Mesenchymal stem cell (in vitro differentiated cells and primary cell): ENCODE measurements at regions not wholly inside any gene's neighbourhood (a gene's known extent, or its start where the extent isn't known, plus 50 kb on each side); places are given as distances from the start of the nearest gene placed in this dataset.

Experiments
- DNase-seq: peaks from one replicate; pipeline ENCODE4 v3.0.0-alpha.2; 2013
- H2AFZ ChIP-seq: one replicate; pipeline ENCODE4 v1.6.1; 2013; ENCODE audit warnings: low read depth, mild to moderate bottlenecking, control low read depth, inconsistent platforms, low read length, moderate library complexity
- H2AK5ac ChIP-seq: 2 replicates; pipeline ENCODE4 v1.6.1; 2013; ENCODE audit warnings: low read length, moderate library complexity, mild to moderate bottlenecking, inconsistent platforms; ENCODE audit not compliant: severe bottlenecking
- H2BK120ac ChIP-seq: one replicate; pipeline ENCODE4 v1.6.1; 2013; ENCODE audit warnings: low read depth, mild to moderate bottlenecking, inconsistent platforms, low read length, moderate library complexity
- H2BK12ac ChIP-seq, 2 experiments: one replicate each; pipeline ENCODE4 v1.6.1; 2013; ENCODE audit warnings: inconsistent platforms in 2 of 2, low read length in 2 of 2, mild to moderate bottlenecking in 2 of 2, moderate library complexity in 2 of 2, control low read depth in 1 of 2
- H2BK15ac ChIP-seq: one replicate; pipeline ENCODE4 v1.6.1; 2013; ENCODE audit warnings: mild to moderate bottlenecking, low read depth, inconsistent platforms; ENCODE audit not compliant: poor library complexity, severe bottlenecking
- H2BK5ac ChIP-seq: 2 replicates; pipeline ENCODE4 v1.6.1; 2013; ENCODE audit warnings: low read depth, mild to moderate bottlenecking, low read length, control low read depth, inconsistent platforms; ENCODE audit not compliant: poor library complexity, severe bottlenecking
- H3K14ac ChIP-seq, 2 experiments: one replicate each; pipeline ENCODE4 v1.6.1; 2013; ENCODE audit warnings: inconsistent platforms in 2 of 2, low read length in 2 of 2, control low read depth in 1 of 2, mild to moderate bottlenecking in 1 of 2, moderate library complexity in 1 of 2
- H3K18ac ChIP-seq, 2 experiments: one replicate each; pipeline ENCODE4 v1.6.1; 2013; ENCODE audit warnings: inconsistent platforms in 2 of 2, low read length in 2 of 2, control low read depth in 1 of 2, low read depth in 1 of 2, mild to moderate bottlenecking in 1 of 2
- H3K23ac ChIP-seq, 2 experiments: one replicate each; pipeline ENCODE4 v1.6.1; 2013; ENCODE audit warnings: inconsistent platforms in 2 of 2, low read length in 2 of 2, mild to moderate bottlenecking in 2 of 2, moderate library complexity in 2 of 2, control low read depth in 1 of 2
- H3K27ac ChIP-seq: 2 replicates; pipeline ENCODE4 v1.5.1; 2013; ENCODE audit warnings: mild to moderate bottlenecking, moderate library complexity, low read length, control low read depth, inconsistent platforms; ENCODE audit not compliant: poor library complexity, severe bottlenecking
- H3K27me3 ChIP-seq, 2 experiments: 2 replicates each; pipeline versions ENCODE4 v1.6.1 to v1.7.0; 2013; ENCODE audit warnings: low read length in 2 of 2, mild to moderate bottlenecking in 2 of 2, moderate library complexity in 2 of 2, control low read depth in 1 of 2, inconsistent platforms in 1 of 2; ENCODE audit not compliant: control insufficient read depth in 1 of 2, insufficient read depth in 1 of 2
- H3K36me3 ChIP-seq, 2 experiments: 2 replicates each; pipeline versions ENCODE4 v1.6.1 to v1.7.0; 2013; ENCODE audit warnings: low read length in 2 of 2, control low read depth in 1 of 2, inconsistent platforms in 1 of 2, low read depth in 1 of 2, mild to moderate bottlenecking in 1 of 2; ENCODE audit not compliant: insufficient read depth in 2 of 2, control insufficient read depth in 1 of 2
- H3K4ac ChIP-seq, 2 experiments: one replicate each; pipeline ENCODE4 v1.6.1; 2013; ENCODE audit warnings: inconsistent platforms in 2 of 2, low read length in 2 of 2, mild to moderate bottlenecking in 2 of 2, moderate library complexity in 2 of 2, control low read depth in 1 of 2, low read depth in 1 of 2
- H3K4me1 ChIP-seq: 2 replicates; pipeline ENCODE4 v1.6.1; 2013; ENCODE audit warnings: low read depth, low read length, control low read depth; ENCODE audit not compliant: control insufficient read depth, insufficient read depth
- H3K4me2 ChIP-seq: 2 replicates; pipeline ENCODE4 v1.6.1; 2013; ENCODE audit warnings: low read length, mild to moderate bottlenecking, inconsistent platforms; ENCODE audit not compliant: poor library complexity, severe bottlenecking
- H3K4me3 ChIP-seq, 2 experiments: 2 replicates each; pipeline versions ENCODE4 v1.5.1 to v1.7.0; 2013; ENCODE audit warnings: low read length in 2 of 2, mild to moderate bottlenecking in 2 of 2, control low read depth in 1 of 2, low read depth in 1 of 2; ENCODE audit not compliant: insufficient read depth in 1 of 2
- H3K79me1 ChIP-seq: replicated peaks from 2 replicates; pipeline ENCODE4 v1.6.1; 2013; ENCODE audit warnings: mild to moderate bottlenecking, control low read depth, low read length, inconsistent platforms; ENCODE audit not compliant: poor library complexity, severe bottlenecking
- H3K9ac ChIP-seq: 2 replicates; pipeline ENCODE4 v1.7.0; 2013; ENCODE audit warnings: mild to moderate bottlenecking, low read length, moderate library complexity
- H3K9me3 ChIP-seq: 2 replicates; pipeline ENCODE4 v1.7.0; 2013; ENCODE audit warnings: mild to moderate bottlenecking, low read length; ENCODE audit not compliant: control insufficient read depth
- H4K8ac ChIP-seq: one replicate; pipeline ENCODE4 v1.6.1; 2013; ENCODE audit warnings: inconsistent platforms, mild to moderate bottlenecking, low read length, moderate library complexity
- H4K91ac ChIP-seq: one replicate; pipeline ENCODE4 v1.6.1; 2013; ENCODE audit warnings: mild to moderate bottlenecking, low read length, inconsistent platforms
- WGBS: methylation state at CpG from one replicate; pipeline ENCODE4 v1.1.7; 2013; ENCODE audit warnings: mixed read lengths; 5-methylcytosine and 5-hydroxymethylcytosine counted together

GRCh38 chr4:97252615-97253154 is 890.6 kb downstream of the STPG2 start:
- no peaks in the 10 kb centered on the region for H3K27me3 ChIP-seq
- H4K8ac ChIP-seq = no peak overlapping the region
- no peak overlapping the region for H3K4ac ChIP-seq
- WGBS = no CpG with 5 or more reads among the region's 1 CpG
- no peak overlapping the region for H3K4me3 ChIP-seq
- H2BK5ac ChIP-seq = no peak overlapping the region
- H3K4me2 ChIP-seq = no peak overlapping the region
- H2AFZ ChIP-seq = no peak overlapping the region
- no peak overlapping the region for H4K91ac ChIP-seq
- H3K4me1 ChIP-seq = no peaks in the 10 kb centered on the region
- DNase-seq = no peak
- H3K79me1 ChIP-seq = no peaks in the 10 kb centered on the region
- H3K14ac ChIP-seq = no peak overlapping the region
- H2BK15ac ChIP-seq = no peak overlapping the region
- no peak overlapping the region for H2BK12ac ChIP-seq
- H2AK5ac ChIP-seq = no peak overlapping the region
- no peak overlapping the region for H2BK120ac ChIP-seq
- H3K9me3 ChIP-seq = peaks cover 16% of the 10 kb centered on the region
- no peak overlapping the region for H3K27ac ChIP-seq
- no peak overlapping the region for H3K23ac ChIP-seq
- H3K36me3 ChIP-seq = no peaks in the 10 kb centered on the region
- no peak overlapping the region for H3K18ac ChIP-seq
- no peak overlapping the region for H3K9ac ChIP-seq

GRCh38 chr4:97262769-97263168 is 880.5 kb downstream of the STPG2 start:
- no peak overlapping the region for H2AK5ac ChIP-seq
- no peaks in the 10 kb centered on the region for H3K36me3 ChIP-seq
- peaks cover 7% of the 10 kb centered on the region for H3K9me3 ChIP-seq
- no peak overlapping the region for H3K18ac ChIP-seq
- H3K27ac ChIP-seq = no peak overlapping the region
- no peak overlapping the region for H3K14ac ChIP-seq
- no peak overlapping the region for H3K23ac ChIP-seq
- 67% methylated on average over 4 of the region's 6 CpGs for WGBS
- H4K91ac ChIP-seq = no peak overlapping the region
- H2AFZ ChIP-seq = no peak overlapping the region
- no peak for DNase-seq
- no peak overlapping the region for H2BK120ac ChIP-seq
- H3K4me2 ChIP-seq = no peak overlapping the region
- no peak overlapping the region for H3K4me3 ChIP-seq
- H3K9ac ChIP-seq = no peak overlapping the region
- H2BK15ac ChIP-seq = no peak overlapping the region
- H2BK5ac ChIP-seq = no peak overlapping the region
- H2BK12ac ChIP-seq = no peak overlapping the region
- no peak overlapping the region for H4K8ac ChIP-seq
- H3K27me3 ChIP-seq = no peaks in the 10 kb centered on the region
- no peaks in the 10 kb centered on the region for H3K4me1 ChIP-seq
- no peaks in the 10 kb centered on the region for H3K79me1 ChIP-seq
- no peak overlapping the region for H3K4ac ChIP-seq

- no peak overlapping the region for H3K14ac ChIP-seq
- DNase-seq = no peak
- H3K4ac ChIP-seq = no peak overlapping the region
- peaks cover 7% of the 10 kb centered on the region for H3K9me3 ChIP-seq
- H2BK120ac ChIP-seq = no peak overlapping the region
- no peak overlapping the region for H2AK5ac ChIP-seq
- WGBS = 100% methylated on average over 1 of the region's 2 CpGs
- H2BK12ac ChIP-seq = no peak overlapping the region
- no peak overlapping the region for H3K18ac ChIP-seq
- H3K23ac ChIP-seq = no peak overlapping the region
- no peaks in the 10 kb centered on the region for H3K36me3 ChIP-seq
- no peak overlapping the region for H3K4me2 ChIP-seq
- H3K9ac ChIP-seq = no peak overlapping the region
- H3K27ac ChIP-seq = no peak overlapping the region
- H3K27me3 ChIP-seq = no peaks in the 10 kb centered on the region
- no peaks in the 10 kb centered on the region for H3K79me1 ChIP-seq
- H3K4me1 ChIP-seq = no peaks in the 10 kb centered on the region
- H2BK5ac ChIP-seq = no peak overlapping the region
- no peak overlapping the region for H4K8ac ChIP-seq
- H3K4me3 ChIP-seq = no peak overlapping the region
- H2AFZ ChIP-seq = no peak overlapping the region
- H4K91ac ChIP-seq = no peak overlapping the region
- no peak overlapping the region for H2BK15ac ChIP-seq
Measured at GRCh38 chr4:97270051-97270450, 873.2 kb downstream of the STPG2 start.

GRCh38 chr4:97279391-97279790 is 863.9 kb downstream of the STPG2 start:
- DNase-seq = no peak
- WGBS = 54% methylated on average over 3 of the region's 3 CpGs
- H2BK120ac ChIP-seq = no peak overlapping the region

More at GRCh38 chr4:97279391-97279790, 863.9 kb downstream of the STPG2 start:
- Histone ChIP-seq H3K9ac (no peak overlapping the region), H2BK12ac (no peak overlapping the region), H3K79me1 (no peaks in the 10 kb centered on the region), H3K4me1 (no peaks in the 10 kb centered on the region), H3K14ac (no peak overlapping the region), H3K27ac (no peak overlapping the region), H2BK15ac (no peak overlapping the region), H3K18ac (no peak overlapping the region), H2BK5ac (no peak overlapping the region), H3K4me2 (no peak overlapping the region), H3K27me3 (no peaks in the 10 kb centered on the region), H2AK5ac (no peak overlapping the region), H3K36me3 (no peaks in the 10 kb centered on the region), H3K4ac (no peak overlapping the region), H3K9me3 (peaks cover 25% of the 10 kb centered on the region), H4K8ac (no peak overlapping the region), H3K4me3 (no peak overlapping the region), H2AFZ (no peak overlapping the region), H3K23ac (no peak overlapping the region), H4K91ac (no peak overlapping the region)
